ENCODE measurements at regions not wholly inside any gene's neighbourhood (a gene's known extent, or its start where the extent isn't known, plus 50 kb on each side); places are given as distances from the start of the nearest gene placed in this dataset.

DNA sequence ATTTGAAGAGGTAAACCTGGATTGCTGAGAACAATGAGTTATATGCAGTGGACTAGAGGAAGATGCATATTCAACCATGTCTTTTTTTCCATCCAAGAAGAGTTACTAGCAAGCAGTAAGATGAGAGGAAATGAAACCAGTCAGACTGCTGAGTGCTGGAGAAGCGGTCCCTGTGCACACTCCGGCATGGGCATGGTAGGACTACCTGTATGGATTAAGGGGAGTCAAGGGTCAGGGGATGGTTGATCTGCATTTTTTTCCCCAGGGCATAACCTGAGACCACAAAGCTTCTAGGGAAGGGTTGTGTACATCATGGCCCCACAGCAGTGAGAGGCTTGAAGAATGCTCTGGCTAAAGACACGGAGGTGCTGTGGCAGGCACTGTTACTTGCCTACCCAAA is 76.6 kb upstream of the ZNF169 start:
- POLR2A ChIA-PET, result interaction anchor here (2.2 kb wide), 1 partner anchor 16 kb away, joined by 8 read pairs; no protein-coding TSS in a partner anchor
- CTCF ChIA-PET, result interaction anchor here (0.9 to 1.2 kb wide), 3 partner anchors 118 to 501 kb away, joined by 3 to 5 read pairs (median 3); no protein-coding TSS in a partner anchor
- Histone ChIP-seq H3K36me3 (ENCODE audit: control insufficient read depth in 2 of 2, insufficient read depth in 1 of 2, low read length in 2 of 2) (peaks cover 3 to 11% of the 10 kb centered on the region in 2 experiments; a peak in 2 of 3 replicates), H3K27ac (ENCODE audit: extremely low read depth, low read depth, low read length) (no peak overlapping the region), H3K4me1 (ENCODE audit: control insufficient read depth, insufficient read depth, low read length) (no peaks in the 10 kb centered on the region), H3K9me3 (ENCODE audit: control insufficient read depth, insufficient read depth, low read depth, low read length) (no peaks in the 10 kb centered on the region), H3K4me3 (ENCODE audit: low read depth, low read length) (no peak overlapping the region)
- TF ChIP-seq EGR2 (tag by site-specific recombination; IDR thresholded peaks at IDR 0.05; ENCODE audit: low read depth) (no peak), GLIS1 (tag by site-specific recombination; IDR thresholded peaks at IDR 0.05) (no peak), ZNF837 (tag by site-specific recombination; IDR thresholded peaks at IDR 0.05) (no peak), YY2 (tag by site-specific recombination; IDR thresholded peaks at IDR 0.05) (no peak), ZNF302 (tag by site-specific recombination; IDR thresholded peaks at IDR 0.05; ENCODE audit: low read depth) (no peak), ZNF701 (tag by site-specific recombination; IDR thresholded peaks at IDR 0.05) (no peak), KLF1 (tag by site-specific recombination; IDR thresholded peaks at IDR 0.05) (no peak), ZNF530 (tag by site-specific recombination; IDR thresholded peaks at IDR 0.05; ENCODE audit: low read depth) (no peak), ZNF174 (tag by site-specific recombination; IDR thresholded peaks at IDR 0.05) (no peak), ZNF394 (tag by site-specific recombination; IDR thresholded peaks at IDR 0.05; ENCODE audit: borderline replicate concordance) (no peak), ZNF132 (tag by site-specific recombination; IDR thresholded peaks at IDR 0.05; ENCODE audit: borderline replicate concordance) (no peak), ZNF600 (tag by site-specific recombination; IDR thresholded peaks at IDR 0.05) (no peak), ZNF621 (tag by site-specific recombination; IDR thresholded peaks at IDR 0.05) (no peak), KLF10 (tag by site-specific recombination; IDR thresholded peaks at IDR 0.05) (no peak)
- TF ChIP-seq, protein P1, sequence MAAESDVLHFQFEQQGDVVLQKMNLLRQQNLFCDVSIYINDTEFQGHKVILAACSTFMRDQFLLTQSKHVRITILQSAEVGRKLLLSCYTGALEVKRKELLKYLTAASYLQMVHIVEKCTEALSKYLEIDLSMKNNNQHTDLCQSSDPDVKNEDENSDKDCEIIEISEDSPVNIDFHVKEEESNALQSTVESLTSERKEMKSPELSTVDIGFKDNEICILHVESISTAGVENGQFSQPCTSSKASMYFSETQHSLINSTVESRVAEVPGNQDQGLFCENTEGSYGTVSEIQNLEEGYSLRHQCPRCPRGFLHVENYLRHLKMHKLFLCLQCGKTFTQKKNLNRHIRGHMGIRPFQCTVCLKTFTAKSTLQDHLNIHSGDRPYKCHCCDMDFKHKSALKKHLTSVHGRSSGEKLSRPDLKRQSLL (tag by site-specific recombination; IDR thresholded peaks at IDR 0.05), result no peak
- TF ChIP-seq, protein P2, sequence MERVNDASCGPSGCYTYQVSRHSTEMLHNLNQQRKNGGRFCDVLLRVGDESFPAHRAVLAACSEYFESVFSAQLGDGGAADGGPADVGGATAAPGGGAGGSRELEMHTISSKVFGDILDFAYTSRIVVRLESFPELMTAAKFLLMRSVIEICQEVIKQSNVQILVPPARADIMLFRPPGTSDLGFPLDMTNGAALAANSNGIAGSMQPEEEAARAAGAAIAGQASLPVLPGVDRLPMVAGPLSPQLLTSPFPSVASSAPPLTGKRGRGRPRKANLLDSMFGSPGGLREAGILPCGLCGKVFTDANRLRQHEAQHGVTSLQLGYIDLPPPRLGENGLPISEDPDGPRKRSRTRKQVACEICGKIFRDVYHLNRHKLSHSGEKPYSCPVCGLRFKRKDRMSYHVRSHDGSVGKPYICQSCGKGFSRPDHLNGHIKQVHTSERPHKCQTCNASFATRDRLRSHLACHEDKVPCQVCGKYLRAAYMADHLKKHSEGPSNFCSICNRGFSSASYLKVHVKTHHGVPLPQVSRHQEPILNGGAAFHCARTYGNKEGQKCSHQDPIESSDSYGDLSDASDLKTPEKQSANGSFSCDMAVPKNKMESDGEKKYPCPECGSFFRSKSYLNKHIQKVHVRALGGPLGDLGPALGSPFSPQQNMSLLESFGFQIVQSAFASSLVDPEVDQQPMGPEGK (tag by site-specific recombination; IDR thresholded peaks at IDR 0.05), result no peak
- TF ChIP-seq, protein P3, sequence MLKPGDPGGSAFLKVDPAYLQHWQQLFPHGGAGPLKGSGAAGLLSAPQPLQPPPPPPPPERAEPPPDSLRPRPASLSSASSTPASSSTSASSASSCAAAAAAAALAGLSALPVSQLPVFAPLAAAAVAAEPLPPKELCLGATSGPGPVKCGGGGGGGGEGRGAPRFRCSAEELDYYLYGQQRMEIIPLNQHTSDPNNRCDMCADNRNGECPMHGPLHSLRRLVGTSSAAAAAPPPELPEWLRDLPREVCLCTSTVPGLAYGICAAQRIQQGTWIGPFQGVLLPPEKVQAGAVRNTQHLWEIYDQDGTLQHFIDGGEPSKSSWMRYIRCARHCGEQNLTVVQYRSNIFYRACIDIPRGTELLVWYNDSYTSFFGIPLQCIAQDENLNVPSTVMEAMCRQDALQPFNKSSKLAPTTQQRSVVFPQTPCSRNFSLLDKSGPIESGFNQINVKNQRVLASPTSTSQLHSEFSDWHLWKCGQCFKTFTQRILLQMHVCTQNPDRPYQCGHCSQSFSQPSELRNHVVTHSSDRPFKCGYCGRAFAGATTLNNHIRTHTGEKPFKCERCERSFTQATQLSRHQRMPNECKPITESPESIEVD (tag by site-specific recombination; IDR thresholded peaks at IDR 0.05), result no peak
- TF ChIP-seq, protein P4, sequence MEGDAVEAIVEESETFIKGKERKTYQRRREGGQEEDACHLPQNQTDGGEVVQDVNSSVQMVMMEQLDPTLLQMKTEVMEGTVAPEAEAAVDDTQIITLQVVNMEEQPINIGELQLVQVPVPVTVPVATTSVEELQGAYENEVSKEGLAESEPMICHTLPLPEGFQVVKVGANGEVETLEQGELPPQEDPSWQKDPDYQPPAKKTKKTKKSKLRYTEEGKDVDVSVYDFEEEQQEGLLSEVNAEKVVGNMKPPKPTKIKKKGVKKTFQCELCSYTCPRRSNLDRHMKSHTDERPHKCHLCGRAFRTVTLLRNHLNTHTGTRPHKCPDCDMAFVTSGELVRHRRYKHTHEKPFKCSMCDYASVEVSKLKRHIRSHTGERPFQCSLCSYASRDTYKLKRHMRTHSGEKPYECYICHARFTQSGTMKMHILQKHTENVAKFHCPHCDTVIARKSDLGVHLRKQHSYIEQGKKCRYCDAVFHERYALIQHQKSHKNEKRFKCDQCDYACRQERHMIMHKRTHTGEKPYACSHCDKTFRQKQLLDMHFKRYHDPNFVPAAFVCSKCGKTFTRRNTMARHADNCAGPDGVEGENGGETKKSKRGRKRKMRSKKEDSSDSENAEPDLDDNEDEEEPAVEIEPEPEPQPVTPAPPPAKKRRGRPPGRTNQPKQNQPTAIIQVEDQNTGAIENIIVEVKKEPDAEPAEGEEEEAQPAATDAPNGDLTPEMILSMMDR (tag by site-specific recombination; IDR thresholded peaks at IDR 0.05), result no peak
- TF ChIP-seq, protein P5, sequence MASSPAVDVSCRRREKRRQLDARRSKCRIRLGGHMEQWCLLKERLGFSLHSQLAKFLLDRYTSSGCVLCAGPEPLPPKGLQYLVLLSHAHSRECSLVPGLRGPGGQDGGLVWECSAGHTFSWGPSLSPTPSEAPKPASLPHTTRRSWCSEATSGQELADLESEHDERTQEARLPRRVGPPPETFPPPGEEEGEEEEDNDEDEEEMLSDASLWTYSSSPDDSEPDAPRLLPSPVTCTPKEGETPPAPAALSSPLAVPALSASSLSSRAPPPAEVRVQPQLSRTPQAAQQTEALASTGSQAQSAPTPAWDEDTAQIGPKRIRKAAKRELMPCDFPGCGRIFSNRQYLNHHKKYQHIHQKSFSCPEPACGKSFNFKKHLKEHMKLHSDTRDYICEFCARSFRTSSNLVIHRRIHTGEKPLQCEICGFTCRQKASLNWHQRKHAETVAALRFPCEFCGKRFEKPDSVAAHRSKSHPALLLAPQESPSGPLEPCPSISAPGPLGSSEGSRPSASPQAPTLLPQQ (tag by site-specific recombination; IDR thresholded peaks at IDR 0.05), result no peak

Data from HEK293 (cell line).